Body of pancreas (tissue), 4 donors: ENCODE measurements at regions not wholly inside any gene's neighbourhood (a gene's known extent, or its start where the extent isn't known, plus 50 kb on each side); places are given as distances from the start of the nearest gene placed in this dataset.

ENCODE experiments used
- POLR2A ChIP-seq, 3 donors: fragments of 450-650 bp; IDR thresholded peaks; one replicate each; pipeline ENCODE4 v1.6.1; 2016; ENCODE audit warnings: antibody characterized with exemption in 3 of 3, mild to moderate bottlenecking in 2 of 3
- TF ChIP-seq, protein P1 (sequence below), 7 experiments: fragments of 450-650 bp in 4 of 7; fragments of 200-600 bp in 3 of 7; sonication (generic) in 3 of 7; IDR thresholded peaks; one replicate each; pipeline ENCODE4 v1.5.1; 2016 to 2019; ENCODE audit warnings: antibody characterized with exemption in 7 of 7

DNA sequence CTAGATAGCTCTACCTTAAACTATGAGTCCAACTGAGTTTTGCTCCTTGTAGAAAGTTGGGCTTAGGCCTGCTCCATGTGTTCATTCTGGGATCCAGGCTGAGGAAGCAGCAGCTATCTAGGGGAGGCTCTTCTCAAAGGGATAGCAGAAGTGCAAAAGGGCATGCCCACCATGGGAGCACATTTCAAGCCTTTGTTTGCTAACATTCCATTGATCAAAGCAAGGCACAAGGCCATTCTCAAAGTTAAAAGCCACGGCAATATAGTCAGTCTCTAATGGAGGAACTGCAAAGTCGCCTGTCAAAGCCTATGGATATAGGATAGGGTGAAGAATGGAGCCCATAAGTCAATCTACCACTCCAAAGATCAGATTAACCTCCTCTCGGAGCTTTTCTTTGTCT, 488.1 kb upstream of the ARX start:
- TF ChIP-seq, protein P1, sequence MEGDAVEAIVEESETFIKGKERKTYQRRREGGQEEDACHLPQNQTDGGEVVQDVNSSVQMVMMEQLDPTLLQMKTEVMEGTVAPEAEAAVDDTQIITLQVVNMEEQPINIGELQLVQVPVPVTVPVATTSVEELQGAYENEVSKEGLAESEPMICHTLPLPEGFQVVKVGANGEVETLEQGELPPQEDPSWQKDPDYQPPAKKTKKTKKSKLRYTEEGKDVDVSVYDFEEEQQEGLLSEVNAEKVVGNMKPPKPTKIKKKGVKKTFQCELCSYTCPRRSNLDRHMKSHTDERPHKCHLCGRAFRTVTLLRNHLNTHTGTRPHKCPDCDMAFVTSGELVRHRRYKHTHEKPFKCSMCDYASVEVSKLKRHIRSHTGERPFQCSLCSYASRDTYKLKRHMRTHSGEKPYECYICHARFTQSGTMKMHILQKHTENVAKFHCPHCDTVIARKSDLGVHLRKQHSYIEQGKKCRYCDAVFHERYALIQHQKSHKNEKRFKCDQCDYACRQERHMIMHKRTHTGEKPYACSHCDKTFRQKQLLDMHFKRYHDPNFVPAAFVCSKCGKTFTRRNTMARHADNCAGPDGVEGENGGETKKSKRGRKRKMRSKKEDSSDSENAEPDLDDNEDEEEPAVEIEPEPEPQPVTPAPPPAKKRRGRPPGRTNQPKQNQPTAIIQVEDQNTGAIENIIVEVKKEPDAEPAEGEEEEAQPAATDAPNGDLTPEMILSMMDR (IDR thresholded peaks at IDR 0.05) = no peak
- TF ChIP-seq POLR2A (IDR thresholded peaks at IDR 0.05) = no peak
